OCI-LY7 (cell line): ENCODE measurements at regions not wholly inside any gene's neighbourhood (a gene's known extent, or its start where the extent isn't known, plus 50 kb on each side); places are given as distances from the start of the nearest gene placed in this dataset.

Source experiments
- BruUV-seq: library from RNA; stranded (reverse); fragments of 400-500 nt; replicated peaks from 2 replicates; lab custom pipeline; 2021; lab: Mats Ljungman, UMichigan
- CTCF ChIA-PET: fragments of 300-600 bp; sonication (Branson Sonifier 250); formaldehyde crosslinking; loops from one replicate; lab custom pipeline; 2022; ENCODE audit warnings: antibody characterized with exemption; ENCODE audit not compliant: unreplicated experiment; lab: Charles Lee
- POLR2A ChIA-PET: fragments of 300-600 bp; sonication (Branson Sonifier 250); formaldehyde crosslinking; loops from one replicate; lab custom pipeline; 2022; ENCODE audit warnings: antibody characterized with exemption; lab: Charles Lee
- DNase-seq: peaks from one replicate; pipeline ENCODE4 v3.0.0-alpha.2; 2015; ENCODE audit warnings: low spot score
- H2AFZ ChIP-seq: fragments of 200-600 bp; sonication (generic), shearing (Covaris generic); 2 replicates; pipeline ENCODE4 v1.6.1; 2014; ENCODE audit warnings: mild to moderate bottlenecking, antibody characterized with exemption, low read length, moderate library complexity
- H3K27ac ChIP-seq: fragments of 200-600 bp; sonication (generic); 2 replicates; pipeline ENCODE4 v1.5.1; 2014; ENCODE audit warnings: mixed run types, low read depth, mild to moderate bottlenecking, moderate library complexity, low read length, inconsistent platforms; ENCODE audit not compliant: poor library complexity, severe bottlenecking
- H3K36me3 ChIP-seq: fragments of 200-600 bp; sonication (generic); 2 replicates; pipeline ENCODE4 v1.6.1; 2014; ENCODE audit warnings: mild to moderate bottlenecking, antibody characterized with exemption, low read length, moderate library complexity, mixed read lengths; ENCODE audit not compliant: insufficient read depth
- H3K4me1 ChIP-seq: fragments of 200-600 bp; sonication (generic); 2 replicates; pipeline ENCODE4 v1.5.1; 2014; ENCODE audit warnings: mild to moderate bottlenecking, low read length; ENCODE audit not compliant: insufficient read depth, poor library complexity, severe bottlenecking
- H3K4me2 ChIP-seq: fragments of 200-600 bp; sonication (generic); 2 replicates; pipeline ENCODE4 v1.6.1; 2014; ENCODE audit warnings: mild to moderate bottlenecking, low read length
- H3K4me3 ChIP-seq: fragments of 200-600 bp; sonication (generic); 2 replicates; pipeline ENCODE4 v1.5.1; 2014; ENCODE audit warnings: mild to moderate bottlenecking, low read depth, low read length; ENCODE audit not compliant: poor library complexity, severe bottlenecking
- H3K79me2 ChIP-seq: fragments of 200-600 bp; sonication (generic); 2 replicates; pipeline ENCODE4 v1.6.1; 2016; ENCODE audit warnings: low read depth, mild to moderate bottlenecking, low read length, moderate library complexity, mixed read lengths; ENCODE audit not compliant: insufficient read depth
- H3K9me2 ChIP-seq: fragments of 200-600 bp; sonication (generic); 2 replicates; pipeline ENCODE4 v1.6.1; 2016; ENCODE audit warnings: mild to moderate bottlenecking, low read length, mixed read lengths; ENCODE audit not compliant: insufficient read depth
- H3K9me3 ChIP-seq: fragments of 200-600 bp; sonication (generic); 2 replicates; pipeline ENCODE4 v1.6.1; 2014; ENCODE audit warnings: mild to moderate bottlenecking, mixed run types, low read length, mixed read lengths
- H4K20me1 ChIP-seq: fragments of 200-600 bp; sonication (generic); 2 replicates; pipeline ENCODE4 v1.6.1; 2014; ENCODE audit warnings: mild to moderate bottlenecking, antibody characterized with exemption, low read length, moderate library complexity, mixed read lengths; ENCODE audit not compliant: insufficient read depth
- CTCF ChIP-seq: fragments of 200-600 bp; sonication (generic); conservative IDR thresholded peaks from 2 replicates; pipeline ENCODE4 v1.5.1; 2014; ENCODE audit warnings: mild to moderate bottlenecking, antibody characterized with exemption, low read length, moderate library complexity, mixed read lengths
- EZH2phosphoT487 ChIP-seq: fragments of 200-600 bp; sonication (generic); IDR thresholded peaks from 2 replicates; pipeline ENCODE4 v1.6.1; 2018; ENCODE audit warnings: low read depth, borderline replicate concordance, mild to moderate bottlenecking, mixed run types, antibody characterized with exemption, low read length, moderate library complexity, mixed read lengths
- intact Hi-C: fragments of 100-400 bp; cut with micrococcal nuclease; formaldehyde crosslinking; loops from one replicate; pipeline ENCODE4 v1.10.0; 2022; ENCODE audit not compliant: unreplicated experiment

GRCh38 chr3:88641033-88641604 is 466.3 kb upstream of the EPHA3 start:
- H3K27ac ChIP-seq, result no peak overlapping the region
- CTCF ChIA-PET, result no interaction called here
- H2AFZ ChIP-seq, result no peak overlapping the region
- no peak for TF ChIP-seq EZH2phosphoT487
- TF ChIP-seq CTCF, result no peak
- H3K4me2 ChIP-seq, result no peak overlapping the region
- POLR2A ChIA-PET, result interaction anchor here (0.5 to 1.2 kb wide), 4 partner anchors 9 to 1539 kb away, joined by 3 to 4 read pairs (median 3); no protein-coding TSS in a partner anchor
- no TSS peak for BruUV-seq
- H3K36me3 ChIP-seq, result no peaks in the 10 kb centered on the region
- H3K4me1 ChIP-seq, result no peaks in the 10 kb centered on the region
- H4K20me1 ChIP-seq, result no peaks in the 10 kb centered on the region
- no peaks in the 10 kb centered on the region for H3K9me2 ChIP-seq
- H3K4me3 ChIP-seq, result no peak overlapping the region
- no peaks in the 10 kb centered on the region for H3K79me2 ChIP-seq
- no peaks in the 10 kb centered on the region for H3K9me3 ChIP-seq
- no peak for DNase-seq
- intact Hi-C loops, result no loop called here

GRCh38 chr3:88657459-88657858 is 450.0 kb upstream of the EPHA3 start:
- no peaks in the 10 kb centered on the region for H3K79me2 ChIP-seq
- no peak overlapping the region for H3K27ac ChIP-seq
- H4K20me1 ChIP-seq, result no peaks in the 10 kb centered on the region
- ChIA-PET POLR2A (interaction anchor here (0.6 to 0.7 kb wide), 2 partner anchors 857 to 1058 kb away, joined by 4 read pairs; no protein-coding TSS in a partner anchor), CTCF (no interaction called here)
- no peaks in the 10 kb centered on the region for H3K9me2 ChIP-seq
- no TSS peak for BruUV-seq
- intact Hi-C loops, result no loop called here
- DNase-seq, result no peak
- no peaks in the 10 kb centered on the region for H3K4me1 ChIP-seq
- no peak overlapping the region for H2AFZ ChIP-seq
- no peak overlapping the region for H3K4me2 ChIP-seq
- H3K9me3 ChIP-seq, result no peaks in the 10 kb centered on the region
- H3K4me3 ChIP-seq, result no peak overlapping the region
- H3K36me3 ChIP-seq, result no peaks in the 10 kb centered on the region
- no peak for TF ChIP-seq CTCF
- no peak for TF ChIP-seq EZH2phosphoT487

- no peak overlapping the region for H3K4me2 ChIP-seq
- no peaks in the 10 kb centered on the region for H3K4me1 ChIP-seq
- no TSS peak for BruUV-seq
- no peaks in the 10 kb centered on the region for H3K9me3 ChIP-seq
- no peaks in the 10 kb centered on the region for H4K20me1 ChIP-seq
- no peak for DNase-seq
- no peaks in the 10 kb centered on the region for H3K36me3 ChIP-seq
- H3K79me2 ChIP-seq, result no peaks in the 10 kb centered on the region
- H3K9me2 ChIP-seq, result no peaks in the 10 kb centered on the region
- no peak overlapping the region for H3K27ac ChIP-seq
- intact Hi-C loops, result no loop called here
- H2AFZ ChIP-seq, result no peak overlapping the region
- TF ChIP-seq EZH2phosphoT487 (no peak), CTCF (no peak)
- no peak overlapping the region for H3K4me3 ChIP-seq
- CTCF ChIA-PET, result no interaction called here
- POLR2A ChIA-PET, result interaction anchor here (0.5 kb wide), 1 partner anchor 145 kb away, joined by 4 read pairs; no protein-coding TSS in a partner anchor
Observed at GRCh38 chr3:88661433-88661824, 446.0 kb upstream of the EPHA3 start.
